ENCODE measurements at regions not wholly inside any gene's neighbourhood (a gene's known extent, or its start where the extent isn't known, plus 50 kb on each side); places are given as distances from the start of the nearest gene placed in this dataset.
"Not testable (repeated sequence)": the region's sequence is repeated elsewhere in the genome, so short reads cannot be mapped to it uniquely, and the experiment has no call there.

DNA sequence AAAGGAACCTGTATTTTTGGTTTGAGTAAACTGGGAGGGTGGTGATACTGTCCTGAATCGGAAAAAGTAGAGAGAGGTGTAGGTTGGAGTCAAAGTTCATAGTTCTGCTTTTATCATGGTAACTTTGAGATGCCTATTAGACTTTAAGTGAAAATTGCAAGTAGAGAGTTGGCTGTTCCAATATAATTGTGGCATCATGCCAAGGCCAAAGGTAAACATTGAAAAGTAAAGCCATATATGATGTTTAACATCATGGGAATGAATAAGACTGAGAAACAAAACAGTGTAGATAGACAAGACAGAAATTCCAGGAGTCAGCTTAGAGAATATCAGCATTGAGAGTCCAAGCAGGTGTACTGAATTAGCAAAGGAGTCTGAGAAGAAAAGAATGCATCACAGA is 570.9 kb downstream of the HTR7 start:
- DNase-seq = no peak

DNA sequence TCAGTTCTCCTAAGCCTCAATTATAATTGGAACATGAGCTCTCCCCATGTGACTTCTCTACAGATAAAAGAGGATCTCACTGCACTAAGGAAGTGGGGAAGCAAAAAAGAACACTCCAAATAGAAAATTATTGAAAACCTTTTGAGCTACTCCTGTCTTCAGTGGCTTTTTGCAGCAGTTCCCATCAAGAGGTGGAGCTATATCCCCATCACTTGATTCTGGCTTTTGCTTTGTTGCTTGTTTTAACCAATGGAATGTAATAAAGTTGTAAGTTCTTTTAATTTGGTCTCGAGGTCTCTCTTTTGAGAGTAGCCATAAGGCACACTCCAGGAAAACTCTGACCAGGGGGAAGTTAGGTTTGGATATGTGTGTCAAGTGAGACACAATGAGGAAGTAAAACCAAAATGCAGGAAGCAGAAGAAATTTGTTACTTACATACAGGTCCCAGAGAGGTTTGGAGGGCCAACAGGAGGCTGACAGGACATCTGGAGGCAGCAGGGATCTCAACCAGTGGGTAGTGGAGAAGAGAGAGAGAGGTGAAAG is 569.4 kb downstream of the HTR7 start:
- no peak for DNase-seq

DNA sequence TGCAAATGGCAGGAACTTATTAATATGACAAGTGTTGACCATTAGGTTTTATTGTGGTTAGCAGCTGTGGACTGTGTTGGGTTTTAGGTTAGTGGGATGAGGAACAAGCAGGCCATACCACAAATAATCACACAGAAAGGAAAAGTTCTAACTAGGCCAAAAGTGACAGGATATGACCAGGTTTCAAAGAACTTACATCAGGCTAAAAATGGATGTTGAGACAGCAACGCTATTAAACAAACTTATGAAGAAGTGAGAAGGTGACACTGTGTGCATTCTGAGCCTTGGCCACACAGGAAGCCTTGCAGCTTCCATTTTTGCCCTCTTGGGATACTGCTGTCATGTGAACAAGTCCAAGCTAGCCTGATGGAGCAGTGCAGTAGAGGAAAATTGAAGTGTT is 568.8 kb downstream of the HTR7 start:
- no peak for DNase-seq

DNA sequence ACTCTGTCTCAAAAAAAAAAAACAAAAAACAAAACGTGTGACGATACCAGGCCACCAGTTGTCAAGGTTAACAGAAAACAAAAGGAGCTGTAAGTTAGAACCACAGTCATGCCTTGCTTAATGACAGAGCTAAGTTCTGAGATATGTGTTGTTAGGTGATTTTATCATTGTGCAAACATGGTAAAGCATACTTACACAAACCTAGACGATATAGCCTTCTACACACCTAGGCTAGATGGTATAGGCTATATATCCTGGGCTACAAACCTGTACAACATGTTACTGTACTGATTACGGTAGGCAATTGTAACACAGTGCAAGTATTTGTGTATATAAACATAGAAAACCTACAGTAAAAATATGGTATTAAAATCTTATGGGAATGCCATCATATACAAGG is 564.2 kb downstream of the HTR7 start:
- DNase-seq = no peak

DNA sequence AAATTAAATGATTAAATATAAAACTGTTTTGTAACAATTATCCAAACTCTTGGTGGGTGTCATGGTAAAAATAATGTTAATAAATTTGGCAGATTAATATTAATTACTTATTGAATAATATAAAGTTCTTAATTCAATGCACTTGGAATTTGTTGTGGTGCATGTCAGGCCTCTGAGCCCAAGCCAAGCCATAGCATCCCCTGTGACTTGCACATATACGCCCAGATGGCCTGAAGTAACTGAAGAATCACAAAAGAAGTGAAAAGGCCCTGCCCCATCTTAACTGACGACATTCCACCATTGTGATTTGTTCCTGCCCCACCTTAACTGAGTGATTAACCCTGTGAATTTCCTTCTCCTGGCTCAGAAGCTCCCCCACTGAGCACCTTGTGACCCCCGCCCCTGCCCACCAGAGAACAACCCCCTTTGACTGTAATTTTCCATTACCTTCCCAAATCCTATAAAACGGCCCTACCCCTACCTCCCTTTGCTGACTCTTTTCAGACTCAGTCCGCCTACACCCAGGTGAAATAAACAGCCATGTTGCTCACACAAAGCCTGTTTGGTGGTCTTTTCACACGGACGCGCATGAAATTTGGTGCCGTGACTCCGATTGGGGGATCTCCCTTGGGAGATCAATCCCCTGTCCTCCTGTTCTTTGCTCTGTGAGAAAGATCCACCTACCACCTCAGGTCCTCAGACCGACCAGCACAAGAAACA is 562.9 kb downstream of the HTR7 start:
- DNase-seq = not testable (repeated sequence)

DNA sequence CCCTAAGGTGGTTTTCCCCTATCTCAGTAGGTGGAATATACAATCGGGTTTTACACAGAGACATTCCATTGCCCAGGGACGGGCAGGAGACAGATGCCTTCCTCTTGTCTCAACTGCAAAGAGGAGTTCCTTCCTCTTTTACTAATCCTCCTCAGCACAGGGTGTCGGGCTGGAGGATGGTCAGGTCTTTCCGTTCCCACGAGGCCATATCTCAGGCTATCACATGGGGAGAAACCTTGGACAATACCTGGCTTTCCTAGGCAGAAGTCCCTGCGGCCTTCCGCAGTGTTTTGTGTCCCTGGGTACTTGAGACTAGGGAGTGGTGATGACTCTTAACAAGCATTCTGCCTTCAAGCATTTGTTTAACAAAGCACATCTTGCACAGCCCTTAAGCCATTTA is 555.8 kb downstream of the HTR7 start:
- not testable (repeated sequence) for DNase-seq

DNA sequence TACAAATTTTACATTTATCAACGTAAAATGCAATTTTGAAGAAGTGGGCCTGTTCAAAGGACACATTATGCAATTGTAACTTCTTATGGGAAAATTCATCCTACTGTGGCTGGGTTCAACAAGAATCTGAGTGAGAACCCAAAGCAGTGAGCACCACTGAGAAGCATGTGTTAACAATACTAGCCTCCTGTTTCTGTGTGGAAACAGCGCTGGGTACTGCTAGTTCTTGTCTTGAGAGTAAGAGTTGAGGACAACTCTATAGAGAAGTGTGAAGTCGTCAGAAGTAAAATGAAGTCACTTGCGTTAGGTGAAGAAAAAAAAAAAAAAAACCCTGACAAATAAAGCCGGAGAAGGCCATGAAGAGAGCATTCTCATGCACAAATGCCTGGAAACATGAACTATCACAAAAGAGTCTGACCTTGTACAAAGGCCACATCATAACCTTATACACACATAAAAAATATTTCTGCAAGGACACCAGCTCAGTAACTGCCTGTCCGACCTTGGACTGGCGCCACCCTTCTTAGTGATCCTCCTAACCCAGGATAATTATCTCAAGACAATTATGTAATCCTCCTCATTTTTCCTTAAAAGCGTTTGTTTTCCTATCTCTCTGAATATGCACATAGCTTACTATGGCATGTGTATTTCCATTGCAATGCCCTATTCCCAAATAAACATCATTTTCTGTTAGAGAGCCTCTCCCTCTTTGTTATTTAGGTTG is 554.9 kb downstream of the HTR7 start:
- no peak for DNase-seq

DNA sequence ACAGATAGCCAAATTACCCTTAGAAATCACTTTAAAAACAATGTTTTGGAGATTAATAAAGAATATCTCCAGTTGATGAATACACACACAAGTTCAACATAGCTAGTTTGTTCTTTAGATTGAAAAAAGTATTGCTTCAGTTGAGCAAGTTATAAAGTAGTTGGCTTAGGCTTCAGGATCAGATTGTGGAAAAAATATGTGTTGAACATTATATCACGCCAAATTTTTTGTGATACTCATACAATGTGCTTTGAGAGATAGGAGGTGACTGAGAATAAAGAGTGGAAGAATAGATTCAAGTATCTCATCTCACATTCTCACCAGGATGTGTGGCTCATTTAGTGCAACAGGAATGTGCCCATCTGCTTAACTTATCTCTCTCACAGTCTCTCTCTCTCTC is 553.3 kb downstream of the HTR7 start:
- no peak for DNase-seq

DNA sequence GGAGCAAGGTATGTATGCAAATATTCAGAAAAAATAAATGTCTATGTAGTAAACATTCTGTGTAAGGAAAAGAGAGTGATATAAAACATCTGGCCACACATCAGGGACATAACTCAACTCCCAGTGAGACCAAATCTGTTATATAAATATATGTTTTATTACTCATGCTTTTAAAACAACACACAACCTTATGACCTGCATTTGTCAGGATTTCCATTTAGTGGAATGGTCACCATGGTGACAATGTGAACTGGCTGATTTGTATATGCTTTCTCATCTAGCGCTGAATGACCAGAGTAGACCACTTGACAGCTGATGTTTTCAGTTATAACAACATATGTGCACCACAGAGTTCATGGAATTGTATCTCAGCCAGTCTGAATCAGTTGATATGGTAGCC is 551.7 kb downstream of the HTR7 start:
- DNase-seq = no peak

DNA sequence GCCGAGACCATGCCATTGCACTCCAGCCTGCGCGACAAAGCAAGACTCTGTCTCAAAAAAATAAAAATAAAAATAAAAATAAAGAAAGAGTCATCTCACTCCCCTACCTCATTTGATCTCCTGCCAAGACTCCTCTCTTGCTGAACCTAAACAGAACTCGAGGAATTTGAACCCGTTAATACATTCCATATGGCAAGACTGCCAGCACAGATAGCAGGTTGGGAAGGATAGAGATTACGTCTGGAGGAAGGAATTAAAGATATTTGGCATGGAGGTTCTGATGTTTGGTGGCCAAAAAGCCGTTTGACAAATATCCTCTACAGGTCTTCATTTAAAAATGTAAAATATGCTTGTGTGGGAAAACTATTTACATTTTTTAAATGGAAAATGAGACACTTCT is 549.6 kb downstream of the HTR7 start:
- no peak for DNase-seq

DNA sequence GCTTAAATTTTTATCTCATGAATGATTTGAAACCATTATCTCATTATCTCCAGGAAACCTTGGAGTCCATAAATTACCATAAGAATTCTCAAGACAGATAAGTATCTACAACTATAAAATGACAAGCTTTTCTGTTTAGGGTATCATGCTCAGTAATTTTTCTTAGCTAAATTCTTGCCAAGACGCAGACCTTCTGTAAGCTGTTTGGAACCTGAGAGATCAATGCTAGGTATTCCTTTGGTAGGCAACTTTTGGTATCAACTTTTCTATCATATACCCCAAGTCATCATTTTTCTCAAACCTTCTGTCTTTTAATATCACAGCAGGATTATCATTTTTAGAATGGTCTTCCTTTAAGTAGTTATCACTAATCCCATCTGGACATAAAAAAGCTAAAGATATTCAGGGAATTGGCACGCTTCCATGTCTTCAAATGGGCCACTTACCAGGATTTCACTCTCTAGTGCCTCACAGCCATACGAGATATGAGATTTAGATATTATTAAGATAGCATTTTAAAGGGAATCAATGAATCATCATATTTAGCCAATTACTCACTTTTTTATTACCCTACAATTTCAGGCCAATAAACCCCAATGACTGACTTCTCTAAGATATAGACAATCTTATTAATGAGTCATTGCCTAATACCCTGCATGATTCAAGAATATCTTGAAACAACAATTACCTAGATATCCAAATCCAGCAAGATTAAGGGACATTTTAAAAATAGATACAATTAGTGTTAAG is 544.1 kb downstream of the HTR7 start:
- no peak for DNase-seq

DNA sequence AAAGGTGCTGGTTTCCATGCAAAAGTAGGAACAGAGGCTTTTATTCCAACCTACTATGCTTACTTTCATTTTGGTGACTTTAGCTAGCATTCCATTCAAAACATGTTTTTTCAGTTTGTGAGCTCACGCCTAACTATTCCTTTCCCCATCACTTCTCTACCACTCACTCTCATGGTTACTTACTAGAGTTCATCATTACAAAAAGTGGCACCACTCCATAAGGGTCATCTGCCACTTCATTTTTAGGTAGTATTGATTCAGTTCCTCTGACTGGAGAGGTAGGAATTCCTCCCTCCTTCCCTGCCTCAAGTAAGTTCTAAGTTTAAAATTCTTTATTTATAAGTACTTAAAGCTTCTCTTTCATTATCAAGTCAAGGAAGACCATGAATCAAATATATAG is 543.1 kb downstream of the HTR7 start:
- DNase-seq = no peak

DNA sequence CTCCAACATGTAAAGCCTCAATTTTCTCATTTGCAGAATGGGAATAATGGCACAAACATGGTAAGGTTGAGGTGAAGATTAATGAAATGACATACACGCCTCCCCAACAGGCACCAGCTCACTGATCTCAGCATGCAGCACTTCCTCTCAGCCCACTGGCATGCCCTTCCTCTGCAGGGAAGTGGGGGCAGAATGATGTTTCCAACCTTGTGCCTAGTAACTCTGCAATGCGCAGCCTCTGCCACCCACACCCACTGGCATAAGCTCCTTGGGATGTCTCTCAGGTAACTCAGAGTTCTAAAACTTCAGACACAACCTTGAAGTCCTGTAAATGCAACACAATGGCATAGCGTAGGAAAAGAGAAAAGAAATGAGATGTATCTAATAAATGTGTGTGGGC is 540.7 kb downstream of the HTR7 start:
- no peak for DNase-seq

DNA sequence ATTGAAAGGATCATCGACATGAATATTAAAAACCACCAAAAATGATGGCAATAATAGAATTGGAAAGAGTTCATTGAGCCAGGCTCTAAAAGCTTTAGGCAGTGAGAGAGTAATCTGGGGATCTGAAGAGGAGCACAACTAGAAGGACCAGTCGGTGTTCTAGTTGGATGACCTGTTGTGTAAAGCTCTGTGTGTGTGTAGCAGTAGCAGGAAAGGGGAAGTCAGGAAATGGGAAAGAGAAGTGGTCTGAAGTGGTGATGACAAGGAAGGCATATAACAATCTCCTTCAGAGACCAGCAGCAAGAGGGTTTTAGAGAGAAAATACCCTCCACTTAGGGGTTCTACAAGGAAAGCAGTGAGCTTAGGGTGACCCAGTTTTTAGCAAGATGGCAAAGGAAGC is 539.2 kb downstream of the HTR7 start:
- DNase-seq = no peak

DNA sequence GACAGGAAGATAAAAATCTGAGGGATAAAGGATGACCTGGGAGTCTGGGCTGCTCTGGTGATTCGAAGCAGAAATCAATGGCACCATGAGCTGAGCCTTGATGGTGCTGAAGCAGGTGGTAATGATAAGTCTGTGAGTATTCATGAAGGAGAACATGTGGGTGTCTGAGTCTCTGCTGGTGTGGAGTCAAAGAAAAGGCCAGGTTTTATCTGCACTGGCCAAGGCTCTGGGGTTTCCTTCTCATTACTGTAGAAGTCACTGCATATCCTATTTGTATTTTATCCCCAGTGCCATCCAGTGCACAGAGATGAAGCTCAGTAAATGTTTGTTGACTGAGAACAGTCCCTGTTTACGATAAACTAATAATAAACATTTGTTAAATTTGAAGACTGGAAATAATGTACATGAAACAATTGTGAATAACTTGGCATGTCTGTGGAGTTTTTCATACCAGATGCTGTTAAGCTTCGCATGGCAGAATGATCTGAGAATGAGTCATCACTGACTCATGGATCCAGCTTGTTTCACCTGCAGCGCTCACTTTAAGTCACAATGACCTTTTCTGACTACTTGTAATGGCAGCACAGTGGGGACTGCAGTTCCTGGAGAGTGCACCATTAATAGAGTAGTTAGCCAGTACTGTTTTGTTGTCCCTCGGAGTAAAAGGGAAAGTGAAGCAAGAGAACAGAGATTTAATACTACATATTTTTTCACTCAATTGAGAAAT is 538.5 kb downstream of the HTR7 start:
- no peak for DNase-seq

DNA sequence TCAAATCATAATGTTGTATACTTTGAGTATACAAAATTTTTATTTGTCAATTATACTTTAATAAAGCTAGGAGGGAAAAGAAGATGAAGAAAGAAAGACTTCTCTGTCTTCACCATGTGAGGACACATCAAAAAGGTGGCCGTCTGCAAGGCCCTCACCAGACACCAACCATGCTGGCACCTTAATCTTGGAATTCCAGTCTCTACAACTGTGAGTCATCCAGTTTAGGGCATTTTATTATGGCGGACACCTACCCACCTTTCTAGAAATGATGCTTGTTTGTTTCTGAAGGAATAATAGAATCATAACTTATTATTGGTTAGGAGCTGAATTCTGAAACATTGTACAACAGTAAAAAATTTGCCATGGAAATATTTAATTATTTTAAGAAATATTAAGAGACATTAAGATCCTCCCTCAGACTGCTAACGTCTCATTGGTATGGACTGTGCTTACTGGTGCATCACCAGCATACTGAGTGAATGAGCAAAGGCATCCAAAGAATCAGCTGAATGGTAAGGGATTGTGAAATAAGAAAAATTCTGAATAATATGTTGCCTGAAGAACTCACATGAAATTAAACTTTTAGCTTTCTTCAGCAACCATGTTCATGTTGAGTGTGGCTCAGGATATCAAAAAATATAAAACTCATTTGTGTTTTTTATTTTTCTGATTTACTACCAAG is 536.6 kb downstream of the HTR7 start:
- no peak for DNase-seq

DNA sequence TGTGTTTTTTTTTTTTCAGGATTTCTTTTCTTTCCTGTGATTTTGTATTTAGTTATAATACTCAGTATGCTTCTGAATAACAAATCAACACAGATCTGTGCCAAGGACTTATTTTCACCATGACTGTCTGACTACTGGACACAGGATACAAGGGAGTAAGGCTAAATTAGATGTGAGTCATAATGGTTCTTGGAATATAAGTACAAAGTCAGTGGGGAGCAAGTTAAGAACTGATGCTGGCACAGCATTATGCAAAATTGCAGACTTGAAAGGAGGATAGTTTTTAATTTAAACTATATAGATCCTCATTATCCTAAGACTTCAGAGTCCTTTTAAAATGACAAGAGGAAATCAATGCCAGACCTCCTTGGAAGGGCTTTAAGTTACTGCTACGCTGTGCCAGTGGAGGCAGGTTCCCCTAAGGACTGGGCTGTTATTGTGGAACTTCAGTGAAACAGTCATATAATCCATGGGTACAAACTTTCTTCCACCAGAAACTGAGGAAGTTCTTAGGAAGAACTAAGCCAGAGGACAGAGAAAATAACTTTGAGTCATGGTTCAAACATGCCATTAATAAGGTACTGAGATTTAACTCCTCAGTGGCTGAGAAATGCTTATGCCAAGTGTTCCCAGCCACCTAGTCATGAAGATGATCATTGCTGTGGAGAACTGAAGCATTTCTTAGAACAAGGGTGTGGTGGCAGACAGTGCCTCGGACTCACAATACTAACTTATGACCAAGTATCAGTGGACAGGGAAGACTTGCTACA is 531.2 kb downstream of the HTR7 start:
- DNase-seq = no peak

DNA sequence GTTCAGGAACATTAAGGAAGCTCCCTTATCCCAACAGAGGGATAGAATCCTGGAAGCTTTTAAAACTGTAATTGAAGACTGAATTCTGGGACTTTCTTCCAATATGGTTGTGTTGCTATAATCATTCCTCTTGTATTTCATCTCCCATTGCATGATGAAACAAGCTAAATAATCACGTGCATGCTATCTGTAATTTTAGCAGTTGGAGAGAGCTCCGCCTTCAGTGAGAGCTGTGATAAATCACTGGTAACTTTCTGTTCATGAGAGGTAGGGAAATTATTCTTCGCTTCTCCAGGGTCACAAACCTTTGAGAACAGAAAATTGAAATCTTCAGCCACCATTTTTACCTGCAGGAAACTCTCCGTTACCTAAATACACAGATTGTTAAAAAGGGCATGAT is 530.2 kb downstream of the HTR7 start:
- DNase-seq = no peak

DNA sequence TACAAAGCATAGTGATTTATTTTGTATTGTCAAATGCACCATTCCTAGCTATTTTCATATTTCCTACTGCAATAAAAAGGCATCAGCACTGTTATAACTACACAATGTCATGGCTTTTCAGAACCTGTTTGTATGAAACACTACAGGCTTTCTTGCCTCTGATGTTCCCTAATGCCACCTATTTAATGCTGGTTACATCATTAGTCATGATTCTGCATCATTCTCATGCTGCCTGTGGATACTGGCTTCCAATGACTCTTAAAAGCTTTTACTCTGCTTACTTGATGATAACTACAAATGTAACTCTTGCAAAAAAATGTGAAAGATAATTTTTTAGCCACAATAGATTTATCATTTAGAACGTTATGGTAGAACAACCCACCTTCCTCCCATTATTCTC is 529.4 kb downstream of the HTR7 start:
- no peak for DNase-seq

DNA sequence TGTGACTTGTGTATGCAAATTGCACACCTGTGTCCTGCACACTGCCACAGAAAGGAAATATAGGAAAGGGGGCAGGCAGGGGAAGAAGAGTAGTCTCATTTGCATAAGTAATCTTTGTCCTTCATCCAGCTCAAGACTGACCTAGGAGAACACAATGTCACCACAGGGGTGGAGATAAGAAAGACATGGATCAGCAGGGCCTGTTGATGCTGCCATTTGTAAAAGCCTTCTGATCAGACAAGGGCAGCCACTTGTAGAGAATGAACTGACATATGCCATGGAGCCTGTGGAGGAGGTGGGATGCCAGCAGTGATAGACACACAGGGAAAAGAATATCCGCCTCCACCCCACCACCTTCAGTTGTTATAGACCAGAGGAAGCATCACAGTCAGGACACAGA is 528.9 kb downstream of the HTR7 start:
- no peak for DNase-seq

DNA sequence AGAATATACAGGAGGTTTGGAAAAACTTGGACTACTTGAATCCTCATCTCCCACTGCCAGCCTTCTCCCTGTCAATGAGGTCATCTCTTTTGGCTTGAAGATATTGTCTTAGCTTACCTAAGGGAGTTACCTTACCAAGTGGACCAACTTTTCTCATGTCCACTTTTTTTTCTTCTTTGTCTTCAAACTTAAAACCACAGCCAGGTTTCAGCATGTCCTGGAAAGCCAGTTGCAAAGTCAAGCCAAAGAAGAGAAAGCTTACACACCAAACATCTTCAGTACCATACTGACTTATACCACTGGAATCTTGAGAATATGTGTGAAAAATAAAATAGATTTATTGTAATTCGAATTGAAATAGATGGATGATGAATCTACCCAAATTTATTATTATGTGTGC is 520.5 kb downstream of the HTR7 start:
- no peak for DNase-seq

DNA sequence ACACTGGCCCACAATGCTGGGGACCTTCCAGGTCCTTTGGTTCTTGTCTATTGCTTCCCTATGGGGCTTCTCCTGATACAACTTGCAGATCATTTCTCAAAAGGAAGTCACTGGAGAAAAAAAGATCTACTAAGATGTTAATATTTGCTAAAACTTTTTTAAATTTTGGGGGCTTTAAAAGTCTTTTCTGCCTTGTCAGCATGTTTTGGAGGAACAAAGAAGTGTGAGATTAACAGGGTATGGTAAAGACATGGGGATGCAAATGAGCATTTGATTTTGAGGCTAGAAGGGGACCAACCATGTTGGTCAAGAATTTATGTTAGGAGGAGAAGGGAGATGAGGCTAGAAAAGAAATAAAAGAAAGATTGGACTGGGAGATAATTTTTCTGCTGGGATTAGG is 515.4 kb downstream of the HTR7 start:
- DNase-seq = no peak
